Left hindlimb (tissue), 1 donor: ENCODE measurements at regions not wholly inside any gene's neighbourhood (a gene's known extent, or its start where the extent isn't known, plus 50 kb on each side); places are given as distances from the start of the nearest gene placed in this dataset.

Source experiments
- DNase-seq: peaks from one replicate; pipeline ENCODE4 v3.0.0-alpha.2; 2018

- no peak for DNase-seq
Measured at GRCh38 chr20:23249541-23249940, 101.0 kb upstream of the NXT1 start.

- DNase-seq, result no peak
Measured at GRCh38 chr20:23248461-23248882, 102.1 kb upstream of the NXT1 start.

GRCh38 chr20:23246717-23247664 is 103.6 kb upstream of the NXT1 start:
- DNase-seq, result no peak

- DNase-seq, result no peak
Measured at GRCh38 chr20:23245553-23246181, 104.9 kb upstream of the NXT1 start.

DNA sequence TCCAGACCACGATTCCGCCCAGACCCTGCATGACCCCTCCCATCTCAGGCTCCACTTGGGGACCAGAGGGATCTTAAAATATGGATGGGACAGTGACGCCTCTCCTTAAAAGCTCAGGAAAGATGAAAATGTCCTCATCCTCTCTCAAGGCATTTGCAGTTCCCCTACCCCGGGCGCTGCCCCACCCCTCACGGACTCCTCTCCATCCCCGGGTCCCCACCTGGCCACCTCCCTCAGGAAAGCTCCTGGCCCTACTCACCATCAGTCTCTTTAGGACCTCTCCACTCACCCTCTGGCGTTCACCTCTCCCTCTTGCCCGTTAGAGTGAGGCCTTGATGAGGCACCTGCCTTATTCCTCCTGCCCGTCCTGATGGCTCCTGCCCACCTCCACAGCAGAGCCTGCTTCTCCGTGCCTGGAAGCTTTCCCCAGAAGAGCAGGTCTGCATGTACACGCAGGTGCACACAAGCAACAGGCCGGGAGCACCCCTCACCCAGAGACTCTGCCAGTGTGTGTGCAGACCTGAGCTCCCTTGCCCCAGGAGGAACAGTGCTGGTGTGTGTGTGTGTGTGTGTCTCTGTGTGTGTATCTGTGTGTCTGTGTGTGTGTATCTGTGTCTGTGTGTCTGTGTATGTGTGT is 105.6 kb upstream of the NXT1 start:
- DNase-seq, result no peak

GRCh38 chr20:23244156-23244915 is 106.3 kb upstream of the NXT1 start:
- DNase-seq, result no peak

- no peak for DNase-seq
Measured at GRCh38 chr20:23243791-23244155, 106.8 kb upstream of the NXT1 start.

DNA sequence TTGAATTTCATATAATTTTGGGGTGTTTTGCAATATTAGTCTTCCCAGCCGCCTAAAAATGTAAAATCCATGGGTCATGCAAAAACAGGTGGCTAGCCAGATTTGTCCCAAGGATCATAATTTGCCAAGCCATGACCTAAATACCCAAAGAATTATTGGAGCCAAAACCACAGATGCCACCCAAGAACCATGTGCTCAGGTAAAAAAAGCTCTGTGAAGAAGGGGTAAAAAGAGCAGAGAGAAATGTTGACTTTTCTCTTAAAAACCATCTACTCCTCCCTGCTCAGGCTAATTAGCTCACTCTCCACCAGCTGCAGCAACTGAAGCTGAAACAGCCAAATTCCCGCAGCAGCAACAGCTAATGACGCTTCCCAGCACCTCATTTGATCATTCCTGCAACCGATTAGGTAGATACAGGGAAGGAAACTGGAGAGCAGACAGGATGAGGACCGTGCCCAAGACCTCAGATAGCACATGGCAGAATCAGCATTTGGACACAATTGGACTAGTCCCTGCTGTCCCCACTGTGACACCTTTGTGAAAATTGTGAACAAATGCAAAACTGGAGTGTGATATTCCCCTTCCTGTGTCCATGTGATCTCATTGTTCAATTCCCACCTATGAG is 107.9 kb upstream of the NXT1 start:
- DNase-seq, result no peak

DNA sequence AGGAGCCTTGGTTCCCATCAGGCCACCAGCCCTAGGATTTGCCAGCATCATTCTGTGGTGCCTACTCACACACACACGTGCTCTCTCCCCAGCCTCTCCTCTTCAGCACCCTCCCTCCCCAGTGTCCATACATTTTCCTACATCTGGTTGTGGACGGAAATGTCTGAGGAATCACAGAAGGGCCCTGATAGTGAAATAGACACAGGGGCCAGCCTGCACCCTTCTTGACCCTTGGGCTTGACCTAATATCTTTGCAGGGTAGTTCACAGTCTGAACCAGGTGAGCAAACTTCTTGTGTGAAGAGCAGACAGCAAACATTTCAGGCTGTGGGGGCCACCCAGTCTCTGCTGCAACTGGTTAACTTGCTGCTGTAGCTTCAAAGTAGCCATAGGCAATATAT is 108.5 kb upstream of the NXT1 start:
- DNase-seq, result no peak

DNA sequence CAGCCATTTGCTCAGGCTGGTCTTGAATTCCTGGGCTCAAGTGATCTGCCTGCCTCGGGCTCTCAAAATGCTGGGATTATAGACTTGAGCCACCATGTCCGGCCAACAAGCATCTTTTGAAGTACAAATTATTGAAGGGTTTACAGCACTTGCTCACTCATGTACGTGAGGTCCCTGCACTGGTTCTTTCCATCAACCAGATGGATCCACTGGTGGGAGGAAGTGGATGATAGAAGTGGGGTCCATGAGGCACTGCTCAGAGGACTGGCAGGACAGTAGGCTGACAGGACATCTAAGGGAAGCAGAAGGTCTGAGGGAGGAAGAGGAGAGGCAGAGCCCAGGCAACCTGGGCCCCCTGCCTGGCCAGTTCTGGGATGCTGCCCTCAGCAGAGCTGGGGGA is 109.2 kb upstream of the NXT1 start:
- DNase-seq, result no peak

DNA sequence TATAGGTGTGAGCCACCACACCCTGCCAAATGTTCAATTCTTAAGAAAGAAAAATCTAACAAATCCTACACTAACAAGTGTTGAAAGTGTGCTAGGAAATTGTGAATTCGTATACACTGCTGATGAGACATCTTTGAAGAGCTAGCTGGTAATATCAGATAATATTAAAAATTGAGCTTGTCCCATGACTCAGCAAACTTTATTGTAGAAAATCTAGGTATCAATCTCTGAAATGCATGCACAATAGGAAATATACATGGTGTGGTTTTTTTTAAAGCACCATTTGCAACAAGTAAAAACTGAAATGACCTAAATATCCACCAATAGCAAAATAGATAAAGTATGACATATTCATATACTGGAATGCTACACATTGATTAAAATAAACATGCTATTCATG is 110.1 kb upstream of the NXT1 start:
- DNase-seq, result no peak

DNA sequence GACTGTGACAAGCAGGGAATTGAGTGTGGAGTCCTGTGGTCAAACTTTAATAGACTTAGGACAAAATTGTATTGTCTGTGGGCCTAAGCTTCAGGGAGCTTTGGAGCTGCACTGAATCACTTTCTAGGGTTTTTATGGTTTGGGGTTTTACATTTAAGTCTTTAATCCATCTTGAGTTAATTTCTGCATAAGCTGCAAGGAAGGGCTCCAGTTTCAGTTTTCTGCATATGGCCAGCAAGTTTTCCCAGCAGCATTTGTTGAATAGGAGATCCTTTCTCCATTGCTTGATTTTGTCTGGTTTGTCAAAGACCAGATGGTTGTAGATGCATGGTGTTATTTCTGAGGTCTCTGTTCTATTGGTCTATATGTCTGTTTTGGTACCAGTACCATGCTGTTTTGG is 113.4 kb upstream of the NXT1 start:
- no peak for DNase-seq

DNA sequence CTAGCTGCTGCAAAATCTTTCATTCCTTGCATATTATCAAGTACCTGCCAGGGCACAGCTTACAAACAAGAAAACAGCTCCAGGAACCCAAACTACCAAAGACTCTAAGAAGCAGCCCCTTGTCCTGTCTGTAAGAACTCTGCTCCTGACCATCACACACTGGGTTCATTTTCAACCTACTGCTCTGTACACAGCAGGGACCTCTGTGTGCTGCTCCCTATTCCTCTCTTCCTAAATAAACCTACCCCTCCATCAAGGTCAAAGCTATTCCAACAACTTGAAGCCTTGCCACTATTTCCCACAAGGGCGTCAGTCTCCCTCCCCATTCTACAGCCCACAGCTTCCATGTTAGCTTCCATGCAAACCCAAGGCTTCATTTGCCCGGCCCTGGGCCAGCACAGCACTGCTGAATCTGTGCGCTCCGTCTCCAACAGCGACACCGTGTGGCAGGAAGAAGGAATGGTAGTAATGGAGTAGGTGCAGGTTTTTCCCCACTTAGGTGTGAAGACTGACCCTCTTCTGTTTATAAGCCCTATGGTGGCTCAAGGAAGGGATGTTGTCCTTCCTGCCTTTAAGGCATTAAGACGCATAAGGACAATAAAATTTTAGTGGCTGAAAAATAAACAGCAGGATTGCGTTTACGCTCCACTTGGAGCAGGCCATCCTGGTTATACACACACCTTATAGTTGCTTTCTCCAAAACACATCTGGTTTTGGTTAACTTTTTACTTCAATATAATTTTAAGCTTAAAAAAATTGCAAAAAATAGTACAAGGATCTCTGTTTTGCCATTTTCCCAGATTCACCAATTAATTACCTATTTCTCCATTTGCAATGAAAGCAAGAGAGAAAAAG is 115.2 kb upstream of the NXT1 start:
- DNase-seq, result no peak

GRCh38 chr20:23234311-23235078 is 116.1 kb upstream of the NXT1 start:
- DNase-seq, result no peak

GRCh38 chr20:23233341-23233740 is 117.2 kb upstream of the NXT1 start:
- DNase-seq, result no peak

- no peak for DNase-seq
Measured at GRCh38 chr20:23232679-23233308, 117.8 kb upstream of the NXT1 start.

DNA sequence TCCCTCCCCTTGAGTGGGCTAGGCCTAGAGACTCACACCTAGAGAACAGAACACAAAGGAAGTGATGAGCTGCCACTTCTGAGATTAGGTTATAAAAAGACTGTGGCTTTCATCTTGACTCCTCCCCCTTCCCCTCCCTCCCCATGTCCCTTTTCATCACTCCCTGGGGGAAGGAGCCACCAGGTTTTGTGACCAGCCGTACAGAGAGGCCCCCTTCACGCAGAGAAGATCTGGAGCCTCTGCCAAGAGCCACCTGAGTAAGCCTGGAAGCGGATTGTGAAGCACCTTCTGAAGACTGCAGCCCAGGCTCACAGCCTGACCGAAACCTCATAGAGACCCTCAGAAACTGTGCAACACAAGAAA is 118.4 kb upstream of the NXT1 start:
- DNase-seq, result no peak

GRCh38 chr20:23231561-23232218 is 118.9 kb upstream of the NXT1 start:
- DNase-seq, result no peak

DNA sequence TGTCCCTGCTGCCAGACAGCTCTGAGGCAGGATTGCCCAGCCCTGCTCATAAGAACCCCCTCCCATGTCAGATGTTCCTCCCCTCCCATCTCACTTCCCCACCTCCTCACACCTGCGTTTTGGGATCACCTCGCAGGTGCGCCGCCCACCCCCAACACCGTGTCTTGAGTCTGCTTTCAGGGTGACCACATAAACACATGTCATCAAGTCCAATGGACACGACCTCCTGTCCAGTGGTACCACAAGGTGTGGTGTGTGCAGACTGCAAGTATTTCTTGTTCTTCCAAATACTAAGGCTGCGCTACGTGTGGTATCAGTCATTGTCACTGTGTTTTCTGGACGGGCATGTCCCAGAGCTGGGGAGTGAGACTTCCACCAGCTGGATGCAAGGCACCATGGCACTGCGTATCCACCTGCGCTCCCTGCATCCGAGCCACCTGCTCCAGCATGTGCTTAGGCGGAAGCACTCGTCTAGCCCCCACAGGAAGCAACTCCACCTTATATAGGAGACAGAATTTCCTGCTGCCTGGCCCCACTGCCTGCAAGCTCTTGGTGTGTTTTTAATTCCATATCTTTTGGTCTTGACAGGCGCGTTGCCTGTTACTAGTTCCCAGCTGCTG is 119.7 kb upstream of the NXT1 start:
- DNase-seq, result no peak
